Kidney capillary endothelial cell (primary cell): ENCODE measurements at regions not wholly inside any gene's neighbourhood (a gene's known extent, or its start where the extent isn't known, plus 50 kb on each side); places are given as distances from the start of the nearest gene placed in this dataset.
"Not testable (repeated sequence)": the region's sequence is repeated elsewhere in the genome, so short reads cannot be mapped to it uniquely, and the experiment has no call there.

Source experiments
- DNase-seq: peaks from one replicate; pipeline ENCODE4 v3.0.0-alpha.2; 2018; ENCODE audit warnings: low spot score

- no peak for DNase-seq
Measured at GRCh38 chr10:8338177-8338766, 283.8 kb downstream of the GATA3 start.

- no peak for DNase-seq
Measured at GRCh38 chr10:8344756-8345155, 290.3 kb downstream of the GATA3 start.

- no peak for DNase-seq
Measured at GRCh38 chr10:8346861-8347260, 292.4 kb downstream of the GATA3 start.

GRCh38 chr10:8347614-8348013, 293.1 kb downstream of the GATA3 start:
- not testable (repeated sequence) for DNase-seq

GRCh38 chr10:8349610-8350249, 295.2 kb downstream of the GATA3 start:
- DNase-seq, result no peak

DNA sequence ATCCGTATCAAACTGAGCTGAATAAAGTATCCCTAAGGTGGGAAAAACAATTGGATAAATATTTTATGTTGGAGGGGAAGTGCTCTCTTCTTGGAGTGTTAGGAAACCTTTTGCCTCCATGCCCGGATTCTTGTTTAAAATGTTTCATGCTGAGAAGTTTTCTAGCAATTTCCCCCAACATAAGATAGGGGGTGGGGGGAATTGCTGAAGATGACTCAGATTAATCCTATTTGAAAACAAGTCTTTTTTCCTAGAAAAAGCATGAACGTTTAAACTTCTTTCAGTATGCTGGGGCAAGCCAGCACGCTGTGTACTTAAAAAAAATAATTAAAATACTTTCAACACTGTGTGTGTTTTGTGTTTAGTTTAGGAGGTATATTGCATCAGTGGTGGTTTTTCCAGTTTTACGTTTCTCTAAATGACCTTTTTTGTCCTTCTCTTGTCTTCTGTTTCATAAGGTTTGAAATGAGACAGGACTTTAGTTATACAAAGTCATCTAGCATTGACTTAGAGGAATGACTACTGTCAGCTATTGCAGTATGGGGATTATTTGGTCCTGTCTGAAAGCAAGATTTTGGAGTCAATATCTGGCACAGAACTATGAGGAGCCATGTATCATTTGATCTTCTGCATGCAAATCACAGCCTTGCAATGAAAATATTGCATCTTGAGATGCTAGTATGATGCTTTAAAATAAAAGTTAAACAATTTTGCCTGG, 295.9 kb downstream of the GATA3 start:
- DNase-seq, result no peak

DNA sequence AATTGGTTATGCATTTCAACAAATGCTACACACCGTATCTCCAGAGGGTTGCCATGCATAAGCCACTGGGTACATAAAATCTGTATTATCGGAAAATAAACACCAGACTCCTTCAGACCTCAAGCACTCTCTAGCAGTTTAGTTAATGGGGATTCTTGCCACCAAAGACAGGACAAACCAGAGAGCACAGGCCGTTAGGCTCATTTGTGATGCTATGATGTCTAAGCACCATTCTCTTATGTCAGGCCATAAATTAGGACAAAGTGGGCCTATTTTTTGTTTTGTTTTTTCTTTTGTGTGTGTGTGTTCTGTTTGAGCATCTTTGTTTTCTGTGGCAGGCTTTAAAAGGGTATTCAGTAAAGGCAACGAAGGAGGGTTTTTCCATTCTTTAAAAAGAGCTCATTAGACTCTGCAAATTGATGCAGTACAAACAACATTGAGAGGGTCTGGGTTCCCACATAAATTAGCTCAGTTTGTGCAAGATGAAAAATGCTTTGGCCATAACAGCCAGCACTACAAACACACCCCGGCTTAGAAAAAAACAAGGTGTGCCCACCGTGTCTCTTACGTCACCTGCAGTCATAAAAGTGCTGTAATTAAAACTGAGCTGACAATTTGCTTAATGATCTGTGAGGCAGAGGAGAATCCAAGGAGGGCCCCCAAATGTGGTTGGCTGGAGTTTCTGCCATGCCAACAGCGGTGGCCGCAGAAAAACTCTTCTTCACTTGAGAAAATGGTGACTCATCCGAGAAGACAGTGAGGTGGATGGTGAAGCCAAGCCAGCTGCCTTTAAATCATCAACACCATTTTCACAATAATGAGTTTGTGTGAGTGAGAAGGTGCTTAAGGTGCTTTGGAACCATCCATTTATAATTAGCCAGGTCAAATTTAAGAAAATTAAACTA, 297.9 kb downstream of the GATA3 start:
- no peak for DNase-seq

- no peak for DNase-seq
Measured at GRCh38 chr10:8356283-8356682, 301.8 kb downstream of the GATA3 start.

- no peak for DNase-seq
Measured at GRCh38 chr10:8359467-8359866, 305.0 kb downstream of the GATA3 start.

DNA sequence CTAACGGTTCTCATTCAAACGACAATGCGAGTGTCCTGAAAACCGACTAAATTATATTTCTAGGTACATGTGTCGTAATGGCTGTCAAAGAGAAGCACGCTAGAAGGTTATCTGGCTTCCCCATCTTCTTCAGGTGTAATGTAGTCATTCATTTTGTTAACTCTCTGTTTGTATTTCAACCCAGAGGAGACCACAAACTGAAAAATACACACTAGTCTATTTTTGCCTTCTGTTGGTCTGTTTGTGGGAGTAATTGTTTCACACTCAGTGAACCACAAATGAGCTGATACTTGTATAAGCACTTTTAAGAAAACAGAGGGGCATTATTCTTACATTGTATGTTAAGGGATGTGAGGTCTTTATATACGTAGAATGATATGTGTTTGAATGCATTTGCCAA, 305.9 kb downstream of the GATA3 start:
- DNase-seq, result no peak

GRCh38 chr10:8360814-8361509, 306.5 kb downstream of the GATA3 start:
- no peak for DNase-seq

GRCh38 chr10:8361510-8361844, 307.0 kb downstream of the GATA3 start:
- no peak for DNase-seq

DNA sequence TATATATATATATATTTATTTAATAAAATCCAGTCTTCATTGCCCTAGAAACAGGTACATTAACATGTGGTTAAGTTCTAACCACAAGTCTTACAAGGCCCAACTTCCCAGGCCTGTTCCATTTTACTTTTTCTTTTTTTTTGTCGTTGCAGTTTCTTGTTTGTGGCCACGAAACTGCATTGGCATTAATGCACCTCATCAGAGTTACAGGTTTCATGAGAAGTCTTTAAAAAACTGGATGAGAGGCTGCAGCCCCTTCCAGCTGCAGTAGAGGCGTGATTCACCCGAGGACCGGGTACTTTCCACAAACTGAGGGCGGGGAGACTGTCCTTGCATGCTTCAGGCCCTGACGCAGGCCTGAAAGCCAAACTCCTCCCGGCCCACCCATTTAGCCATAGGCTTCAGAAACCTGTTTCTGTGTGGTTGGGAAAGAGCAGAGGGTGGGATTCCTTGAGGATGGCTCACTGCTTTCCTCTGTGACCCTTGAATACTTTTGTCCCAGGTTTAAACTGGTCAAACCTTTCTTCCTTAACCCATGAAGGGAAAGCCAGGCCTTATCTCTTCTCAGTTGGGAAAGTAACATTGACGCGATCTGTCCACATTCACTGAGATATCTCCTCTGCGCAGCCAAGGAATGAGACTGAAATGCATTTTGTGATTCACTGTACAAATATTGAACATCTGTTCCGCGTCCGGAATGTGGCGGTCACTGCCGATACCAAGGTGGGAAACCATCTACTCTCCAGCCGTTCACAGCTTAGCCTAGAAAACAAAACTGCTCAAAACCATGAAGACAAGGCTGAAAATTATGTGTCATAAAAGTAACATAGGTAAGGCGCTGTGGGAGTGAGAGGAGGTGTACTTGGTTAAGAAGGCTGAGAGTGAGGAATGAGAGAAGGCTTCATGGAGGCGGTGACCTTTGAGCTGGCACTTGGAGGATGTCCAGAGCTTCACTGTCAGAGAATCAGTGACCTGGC, 311.7 kb downstream of the GATA3 start:
- DNase-seq, result no peak

- not testable (repeated sequence) for DNase-seq
Measured at GRCh38 chr10:8367672-8368411, 313.4 kb downstream of the GATA3 start.

GRCh38 chr10:8369666-8370065, 315.2 kb downstream of the GATA3 start:
- peak; percentile 57 for DNase-seq

- DNase-seq, result no peak
Measured at GRCh38 chr10:8374334-8374733, 319.8 kb downstream of the GATA3 start.

GRCh38 chr10:8375137-8375536, 320.6 kb downstream of the GATA3 start:
- no peak for DNase-seq

GRCh38 chr10:8378198-8378983, 323.9 kb downstream of the GATA3 start:
- DNase-seq, result no peak
